Panc1 (cell line): ENCODE measurements at regions not wholly inside any gene's neighbourhood (a gene's known extent, or its start where the extent isn't known, plus 50 kb on each side); places are given as distances from the start of the nearest gene placed in this dataset.

Source experiments
- POLR2AphosphoS5 ChIP-seq: IDR thresholded peaks from 2 replicates; pipeline ENCODE4 v1.6.1; 2012; ENCODE audit warnings: mild to moderate bottlenecking, low read depth, low read length, moderate library complexity
- SIN3A ChIP-seq: IDR thresholded peaks from 2 replicates; pipeline ENCODE4 v1.6.1; 2012; ENCODE audit warnings: low read depth, mild to moderate bottlenecking, low read length, moderate library complexity, borderline replicate concordance; ENCODE audit not compliant: insufficient read depth
- TCF7L2 ChIP-seq: IDR thresholded peaks from 2 replicates; pipeline ENCODE4 v1.6.1; 2011; ENCODE audit warnings: mild to moderate bottlenecking, low read depth, low read length, inconsistent platforms
- TF ChIP-seq, protein P1 (sequence below): fragments of 450-650 bp; IDR thresholded peaks from 2 replicates; pipeline ENCODE4 v1.5.1; 2017; ENCODE audit warnings: mild to moderate bottlenecking
- TF ChIP-seq, protein P2 (sequence below), 2 experiments: IDR thresholded peaks; 2 replicates each; pipeline ENCODE4 v1.6.1; 2011 to 2012; ENCODE audit warnings: low read depth in 2 of 2, control low read depth in 1 of 2, low read length in 1 of 2, mild to moderate bottlenecking in 1 of 2, moderate library complexity in 1 of 2; ENCODE audit not compliant: insufficient read depth in 1 of 2

GRCh38 chr10:9684186-9684585 lies 1333.5 kb upstream of the CELF2 start:
- TF ChIP-seq, protein P1, sequence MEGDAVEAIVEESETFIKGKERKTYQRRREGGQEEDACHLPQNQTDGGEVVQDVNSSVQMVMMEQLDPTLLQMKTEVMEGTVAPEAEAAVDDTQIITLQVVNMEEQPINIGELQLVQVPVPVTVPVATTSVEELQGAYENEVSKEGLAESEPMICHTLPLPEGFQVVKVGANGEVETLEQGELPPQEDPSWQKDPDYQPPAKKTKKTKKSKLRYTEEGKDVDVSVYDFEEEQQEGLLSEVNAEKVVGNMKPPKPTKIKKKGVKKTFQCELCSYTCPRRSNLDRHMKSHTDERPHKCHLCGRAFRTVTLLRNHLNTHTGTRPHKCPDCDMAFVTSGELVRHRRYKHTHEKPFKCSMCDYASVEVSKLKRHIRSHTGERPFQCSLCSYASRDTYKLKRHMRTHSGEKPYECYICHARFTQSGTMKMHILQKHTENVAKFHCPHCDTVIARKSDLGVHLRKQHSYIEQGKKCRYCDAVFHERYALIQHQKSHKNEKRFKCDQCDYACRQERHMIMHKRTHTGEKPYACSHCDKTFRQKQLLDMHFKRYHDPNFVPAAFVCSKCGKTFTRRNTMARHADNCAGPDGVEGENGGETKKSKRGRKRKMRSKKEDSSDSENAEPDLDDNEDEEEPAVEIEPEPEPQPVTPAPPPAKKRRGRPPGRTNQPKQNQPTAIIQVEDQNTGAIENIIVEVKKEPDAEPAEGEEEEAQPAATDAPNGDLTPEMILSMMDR, result no peak
- no peak for TF ChIP-seq POLR2AphosphoS5
- TF ChIP-seq, protein P2, sequence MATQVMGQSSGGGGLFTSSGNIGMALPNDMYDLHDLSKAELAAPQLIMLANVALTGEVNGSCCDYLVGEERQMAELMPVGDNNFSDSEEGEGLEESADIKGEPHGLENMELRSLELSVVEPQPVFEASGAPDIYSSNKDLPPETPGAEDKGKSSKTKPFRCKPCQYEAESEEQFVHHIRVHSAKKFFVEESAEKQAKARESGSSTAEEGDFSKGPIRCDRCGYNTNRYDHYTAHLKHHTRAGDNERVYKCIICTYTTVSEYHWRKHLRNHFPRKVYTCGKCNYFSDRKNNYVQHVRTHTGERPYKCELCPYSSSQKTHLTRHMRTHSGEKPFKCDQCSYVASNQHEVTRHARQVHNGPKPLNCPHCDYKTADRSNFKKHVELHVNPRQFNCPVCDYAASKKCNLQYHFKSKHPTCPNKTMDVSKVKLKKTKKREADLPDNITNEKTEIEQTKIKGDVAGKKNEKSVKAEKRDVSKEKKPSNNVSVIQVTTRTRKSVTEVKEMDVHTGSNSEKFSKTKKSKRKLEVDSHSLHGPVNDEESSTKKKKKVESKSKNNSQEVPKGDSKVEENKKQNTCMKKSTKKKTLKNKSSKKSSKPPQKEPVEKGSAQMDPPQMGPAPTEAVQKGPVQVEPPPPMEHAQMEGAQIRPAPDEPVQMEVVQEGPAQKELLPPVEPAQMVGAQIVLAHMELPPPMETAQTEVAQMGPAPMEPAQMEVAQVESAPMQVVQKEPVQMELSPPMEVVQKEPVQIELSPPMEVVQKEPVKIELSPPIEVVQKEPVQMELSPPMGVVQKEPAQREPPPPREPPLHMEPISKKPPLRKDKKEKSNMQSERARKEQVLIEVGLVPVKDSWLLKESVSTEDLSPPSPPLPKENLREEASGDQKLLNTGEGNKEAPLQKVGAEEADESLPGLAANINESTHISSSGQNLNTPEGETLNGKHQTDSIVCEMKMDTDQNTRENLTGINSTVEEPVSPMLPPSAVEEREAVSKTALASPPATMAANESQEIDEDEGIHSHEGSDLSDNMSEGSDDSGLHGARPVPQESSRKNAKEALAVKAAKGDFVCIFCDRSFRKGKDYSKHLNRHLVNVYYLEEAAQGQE (IDR thresholded peaks at IDR 0.05; ENCODE audit: insufficient read depth in 1 of 2, low read depth in 2 of 2, low read length in 1 of 2), result no peak
- no peak for TF ChIP-seq SIN3A
- no peak for TF ChIP-seq TCF7L2
